DOHH2 (cell line): ENCODE measurements at regions not wholly inside any gene's neighbourhood (a gene's known extent, or its start where the extent isn't known, plus 50 kb on each side); places are given as distances from the start of the nearest gene placed in this dataset.

ENCODE experiments used
- H3F3A ChIP-seq: fragments of 200-600 bp; sonication (generic), shearing (Covaris generic); 2 replicates; pipeline ENCODE4 v1.6.0; 2016; ENCODE audit warnings: antibody characterized with exemption, mild to moderate bottlenecking; ENCODE audit not compliant: control insufficient read depth, insufficient read depth
- H3K27ac ChIP-seq: fragments of 200-600 bp; sonication (generic); 2 replicates; pipeline ENCODE4 v1.5.1; 2014; ENCODE audit warnings: low read depth, mild to moderate bottlenecking, low read length, moderate library complexity
- H3K27me3 ChIP-seq: fragments of 200-600 bp; sonication (generic); 2 replicates; pipeline ENCODE4 v1.6.1; 2014; ENCODE audit warnings: mild to moderate bottlenecking, low read length, mixed read lengths; ENCODE audit not compliant: control insufficient read depth
- H3K36me3 ChIP-seq: fragments of 200-600 bp; sonication (generic); 2 replicates; pipeline ENCODE4 v1.6.1; 2014; ENCODE audit warnings: mild to moderate bottlenecking, low read length, moderate library complexity, mixed read lengths; ENCODE audit not compliant: control insufficient read depth
- H3K4me1 ChIP-seq: fragments of 200-600 bp; sonication (generic); 2 replicates; pipeline ENCODE4 v1.6.1; 2014; ENCODE audit warnings: mild to moderate bottlenecking, low read length, mixed read lengths; ENCODE audit not compliant: control insufficient read depth
- H3K4me2 ChIP-seq: fragments of 200-600 bp; sonication (generic); 2 replicates; pipeline ENCODE4 v1.6.0; 2014; ENCODE audit warnings: mild to moderate bottlenecking, low read length, moderate library complexity
- H3K4me3 ChIP-seq: fragments of 200-600 bp; sonication (generic); 2 replicates; pipeline ENCODE4 v1.5.1; 2014; ENCODE audit warnings: mild to moderate bottlenecking, low read length, mixed read lengths
- H3K79me2 ChIP-seq: fragments of 200-600 bp; sonication (generic); 2 replicates; pipeline ENCODE4 v1.6.1; 2014; ENCODE audit warnings: mild to moderate bottlenecking, low read length, mixed read lengths; ENCODE audit not compliant: control insufficient read depth
- H3K9me2 ChIP-seq: fragments of 200-600 bp; sonication (generic); replicated peaks from 2 replicates; pipeline ENCODE4 v1.6.1; 2014; ENCODE audit warnings: mild to moderate bottlenecking, low read length, mixed read lengths; ENCODE audit not compliant: control insufficient read depth
- H3K9me3 ChIP-seq: fragments of 200-600 bp; sonication (generic); 2 replicates; pipeline ENCODE4 v1.6.1; 2014; ENCODE audit warnings: antibody characterized with exemption, low read length, mixed read lengths; ENCODE audit not compliant: control insufficient read depth, insufficient read depth
- H4K20me1 ChIP-seq: fragments of 200-600 bp; sonication (generic); 2 replicates; pipeline ENCODE4 v1.6.0; 2014; ENCODE audit warnings: low read depth, mild to moderate bottlenecking, antibody characterized with exemption, low read length, moderate library complexity; ENCODE audit not compliant: control insufficient read depth, insufficient read depth
- EZH2phosphoT487 ChIP-seq: fragments of 200-600 bp; sonication (generic); IDR thresholded peaks from 2 replicates; pipeline ENCODE4 v1.6.1; 2017; ENCODE audit warnings: borderline replicate concordance, mild to moderate bottlenecking, antibody characterized with exemption, low read length, moderate library complexity, mixed read lengths
- TF ChIP-seq, protein P1 (sequence below): fragments of 200-600 bp; sonication (generic); IDR thresholded peaks from one replicate; pipeline ENCODE4 v1.5.1; 2014; ENCODE audit warnings: antibody characterized with exemption, mild to moderate bottlenecking, low read depth, low read length; ENCODE audit not compliant: poor library complexity, severe bottlenecking

DNA sequence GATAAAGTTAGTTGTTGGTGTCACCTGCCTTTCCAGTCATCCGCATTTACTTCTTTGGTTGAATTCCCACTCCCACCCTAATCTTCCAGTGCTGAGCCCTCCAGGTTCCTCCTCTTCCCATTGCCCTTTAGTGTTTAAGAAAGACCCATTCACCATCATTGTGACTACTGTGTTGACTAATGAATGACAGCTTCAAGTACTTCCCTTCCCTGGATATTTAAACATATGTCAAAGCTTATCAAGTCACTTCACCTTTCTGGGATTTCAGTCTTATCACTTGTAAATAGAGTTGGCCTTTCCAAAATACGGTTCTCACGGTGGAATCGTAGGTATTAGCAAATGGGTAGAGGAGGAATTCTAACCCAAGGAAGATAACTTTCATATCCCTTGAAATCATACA lies 201.6 kb upstream of the SVIL start:
- TF ChIP-seq, protein P1, sequence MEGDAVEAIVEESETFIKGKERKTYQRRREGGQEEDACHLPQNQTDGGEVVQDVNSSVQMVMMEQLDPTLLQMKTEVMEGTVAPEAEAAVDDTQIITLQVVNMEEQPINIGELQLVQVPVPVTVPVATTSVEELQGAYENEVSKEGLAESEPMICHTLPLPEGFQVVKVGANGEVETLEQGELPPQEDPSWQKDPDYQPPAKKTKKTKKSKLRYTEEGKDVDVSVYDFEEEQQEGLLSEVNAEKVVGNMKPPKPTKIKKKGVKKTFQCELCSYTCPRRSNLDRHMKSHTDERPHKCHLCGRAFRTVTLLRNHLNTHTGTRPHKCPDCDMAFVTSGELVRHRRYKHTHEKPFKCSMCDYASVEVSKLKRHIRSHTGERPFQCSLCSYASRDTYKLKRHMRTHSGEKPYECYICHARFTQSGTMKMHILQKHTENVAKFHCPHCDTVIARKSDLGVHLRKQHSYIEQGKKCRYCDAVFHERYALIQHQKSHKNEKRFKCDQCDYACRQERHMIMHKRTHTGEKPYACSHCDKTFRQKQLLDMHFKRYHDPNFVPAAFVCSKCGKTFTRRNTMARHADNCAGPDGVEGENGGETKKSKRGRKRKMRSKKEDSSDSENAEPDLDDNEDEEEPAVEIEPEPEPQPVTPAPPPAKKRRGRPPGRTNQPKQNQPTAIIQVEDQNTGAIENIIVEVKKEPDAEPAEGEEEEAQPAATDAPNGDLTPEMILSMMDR = no peak
- TF ChIP-seq EZH2phosphoT487 = no peak
- H3K27ac ChIP-seq = no peak overlapping the region
- no peaks in the 10 kb centered on the region for H3K9me2 ChIP-seq
- no peaks in the 10 kb centered on the region for H3K9me3 ChIP-seq
- no peaks in the 10 kb centered on the region for H3K27me3 ChIP-seq
- H3F3A ChIP-seq = no peaks in the 10 kb centered on the region
- H4K20me1 ChIP-seq = no peaks in the 10 kb centered on the region
- no peak overlapping the region for H3K4me3 ChIP-seq
- no peaks in the 10 kb centered on the region for H3K79me2 ChIP-seq
- H3K4me2 ChIP-seq = no peak overlapping the region
- H3K36me3 ChIP-seq = no peaks in the 10 kb centered on the region
- H3K4me1 ChIP-seq = no peaks in the 10 kb centered on the region

DNA sequence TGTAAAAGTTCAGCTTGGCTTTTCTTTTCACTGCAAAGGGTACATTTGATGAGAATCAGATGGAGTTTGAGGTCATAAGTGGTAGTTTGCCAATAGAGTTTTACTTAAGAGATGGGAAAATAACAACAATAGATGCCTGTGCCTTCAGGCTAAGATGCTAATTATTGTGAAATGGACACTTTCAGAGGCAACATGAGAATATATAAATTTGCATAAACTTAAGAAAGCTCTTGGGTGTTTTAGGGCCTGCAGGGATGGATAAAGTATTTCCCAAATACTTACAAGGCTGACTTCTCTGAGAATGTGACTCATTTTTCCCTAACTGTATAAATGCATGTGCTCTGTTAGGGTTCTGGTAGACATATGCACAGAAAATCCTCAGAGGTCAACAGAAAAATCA lies 200.3 kb upstream of the SVIL start:
- no peak overlapping the region for H3K27ac ChIP-seq
- H3K27me3 ChIP-seq = no peaks in the 10 kb centered on the region
- no peak for TF ChIP-seq EZH2phosphoT487
- TF ChIP-seq, protein P1 = no peak
- no peaks in the 10 kb centered on the region for H3F3A ChIP-seq
- H3K9me3 ChIP-seq = no peaks in the 10 kb centered on the region
- no peak overlapping the region for H3K4me2 ChIP-seq
- no peaks in the 10 kb centered on the region for H4K20me1 ChIP-seq
- H3K79me2 ChIP-seq = no peaks in the 10 kb centered on the region
- no peaks in the 10 kb centered on the region for H3K36me3 ChIP-seq
- no peaks in the 10 kb centered on the region for H3K4me1 ChIP-seq
- no peaks in the 10 kb centered on the region for H3K9me2 ChIP-seq
- H3K4me3 ChIP-seq = no peak overlapping the region

DNA sequence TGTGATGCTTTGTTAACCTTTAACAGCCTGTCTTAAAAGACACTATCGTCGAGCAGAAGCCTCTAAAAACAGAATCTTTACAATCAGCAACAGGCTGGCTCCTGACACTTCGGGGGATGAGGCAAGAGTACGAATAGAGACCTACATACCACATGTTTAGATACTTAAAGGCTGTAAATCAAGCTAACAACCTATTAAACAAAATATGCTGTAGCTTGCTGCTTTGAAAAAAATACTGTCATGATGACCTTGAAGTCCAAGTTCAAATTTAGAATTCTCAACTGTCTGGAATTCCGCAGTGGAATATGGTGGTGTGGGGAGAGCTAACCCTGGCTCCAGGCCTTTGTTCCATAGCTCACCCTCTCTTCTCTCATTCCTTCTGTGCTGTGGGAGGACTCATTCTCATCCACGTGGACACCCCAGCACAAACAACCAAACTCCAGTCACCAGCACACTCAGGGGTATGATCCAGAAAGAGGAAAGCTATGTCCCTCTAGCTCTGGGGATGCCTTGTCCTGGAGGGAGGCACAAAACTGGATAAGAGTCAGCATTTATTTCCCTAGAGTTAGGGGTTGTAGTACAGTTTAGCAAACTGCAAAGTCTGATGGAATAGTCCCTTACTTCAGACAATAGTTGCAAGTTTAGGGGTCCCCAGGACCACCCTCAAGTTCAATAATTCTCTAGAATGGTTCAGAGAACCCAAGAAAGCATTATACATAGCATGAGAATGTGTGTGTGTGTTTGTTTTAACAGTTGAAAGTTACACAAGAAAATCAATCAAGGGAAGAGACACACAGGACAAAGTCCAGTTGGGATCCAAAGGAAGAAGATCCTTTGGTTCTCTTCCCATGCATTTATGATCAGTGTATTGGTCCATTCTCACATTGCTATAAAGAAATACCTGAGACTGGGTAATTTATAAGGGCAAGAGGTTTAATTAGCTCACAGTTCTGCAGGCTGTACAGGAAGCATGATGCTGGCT lies 196.1 kb upstream of the SVIL start:
- H3K9me2 ChIP-seq = no peaks in the 10 kb centered on the region
- no peak for TF ChIP-seq EZH2phosphoT487
- TF ChIP-seq, protein P1 = no peak
- no peaks in the 10 kb centered on the region for H3K27me3 ChIP-seq
- no peak overlapping the region for H3K27ac ChIP-seq
- no peaks in the 10 kb centered on the region for H4K20me1 ChIP-seq
- no peak overlapping the region for H3K4me3 ChIP-seq
- H3K36me3 ChIP-seq = no peaks in the 10 kb centered on the region
- H3K79me2 ChIP-seq = no peaks in the 10 kb centered on the region
- no peaks in the 10 kb centered on the region for H3F3A ChIP-seq
- no peaks in the 10 kb centered on the region for H3K4me1 ChIP-seq
- H3K4me2 ChIP-seq = no peak overlapping the region
- H3K9me3 ChIP-seq = peaks cover 4% of the 10 kb centered on the region; the same call in 1 of the 2 replicates
